ENCODE measurements at regions not wholly inside any gene's neighbourhood (a gene's known extent, or its start where the extent isn't known, plus 50 kb on each side); places are given as distances from the start of the nearest gene placed in this dataset.

DNA sequence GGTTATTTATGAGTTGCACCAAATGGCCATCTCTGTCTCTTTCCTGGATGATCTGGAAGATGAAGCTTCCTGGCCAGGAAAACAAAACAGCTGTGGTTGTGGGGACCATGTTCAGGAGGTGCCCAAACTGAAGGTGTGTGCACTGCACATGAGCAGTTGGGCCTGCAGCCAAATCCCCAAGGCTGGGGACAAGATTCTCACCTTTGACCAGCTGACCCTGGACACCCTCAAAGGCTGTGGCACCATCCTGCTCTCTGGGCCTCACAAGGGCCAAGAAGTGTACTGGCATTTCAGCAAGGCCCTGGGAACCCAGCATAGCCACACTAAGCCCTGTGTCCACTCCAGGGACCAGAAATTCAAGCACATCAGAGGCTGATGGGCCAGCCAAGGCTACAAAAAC lies 84.2 kb downstream of the KCNRG start:
- DNase-seq (ENCODE audit: low read depth in 4 of 4, low spot score in 3 of 4): no peak

DNA sequence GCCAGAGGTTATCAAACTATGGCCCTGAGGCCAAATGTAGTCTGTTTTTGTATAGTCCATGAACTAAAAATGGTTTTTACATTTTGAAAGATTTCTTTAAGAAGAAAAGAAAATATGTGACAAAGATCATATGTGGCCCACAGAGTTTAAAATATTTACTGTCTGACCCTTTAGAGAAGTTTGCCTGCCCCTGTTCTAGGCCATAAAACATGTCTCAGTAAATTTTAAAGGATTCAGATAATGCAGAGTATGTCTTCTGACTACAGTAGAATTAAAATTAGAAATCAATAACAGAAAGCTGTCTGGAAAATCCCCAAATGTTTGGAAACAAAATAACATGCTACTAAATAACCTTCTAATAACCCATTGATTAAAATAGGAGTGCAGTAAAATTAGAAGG lies 86.3 kb downstream of the KCNRG start:
- DNase-seq (ENCODE audit: low read depth in 4 of 4, low spot score in 3 of 4): no peak

DNA sequence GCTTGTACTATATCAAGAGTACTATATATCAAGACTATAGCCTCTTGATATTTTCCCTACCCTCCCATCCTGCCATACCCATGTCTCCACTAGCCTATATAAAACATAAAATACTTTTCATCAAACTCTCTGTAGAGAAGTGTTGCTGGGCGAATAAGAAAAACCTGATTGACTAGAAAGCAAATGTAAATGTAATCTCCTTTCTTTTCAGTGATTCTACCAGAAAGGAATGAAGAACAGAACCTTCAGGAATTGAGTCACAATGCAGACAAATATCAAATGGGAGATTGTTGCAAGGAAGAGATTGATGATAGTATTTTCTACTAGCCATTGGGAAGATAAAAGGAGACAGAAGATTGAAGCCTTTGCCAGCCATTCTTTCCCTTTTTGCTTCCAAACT lies 89.2 kb downstream of the KCNRG start:
- DNase-seq (ENCODE audit: low read depth in 4 of 4, low spot score in 3 of 4): no peak

GRCh38 chr13:50106559-50106958 lies 91.3 kb downstream of the KCNRG start:
- DNase-seq (ENCODE audit: low read depth in 4 of 4, low spot score in 3 of 4): no peak

DNA sequence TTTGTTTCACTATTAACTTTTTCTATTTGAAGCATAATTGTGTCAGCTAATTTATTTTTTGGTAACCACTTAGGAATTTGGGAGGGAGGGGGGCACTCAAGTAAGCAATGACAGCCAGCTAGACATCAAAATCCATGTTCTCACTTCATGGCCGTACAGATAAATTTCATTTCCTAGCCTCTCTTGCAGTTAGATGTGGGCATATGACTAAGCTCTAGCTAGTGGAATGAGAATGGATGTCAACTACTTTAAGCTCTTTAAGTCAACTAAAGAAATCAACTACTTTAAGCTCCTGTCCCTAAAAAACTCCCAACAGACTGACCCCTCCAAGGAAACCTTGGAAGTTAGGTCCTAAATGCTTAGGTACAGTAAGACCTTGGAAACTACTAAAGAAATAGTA lies 92.0 kb downstream of the KCNRG start:
- no peak for DNase-seq (ENCODE audit: low read depth in 4 of 4, low spot score in 3 of 4)

DNA sequence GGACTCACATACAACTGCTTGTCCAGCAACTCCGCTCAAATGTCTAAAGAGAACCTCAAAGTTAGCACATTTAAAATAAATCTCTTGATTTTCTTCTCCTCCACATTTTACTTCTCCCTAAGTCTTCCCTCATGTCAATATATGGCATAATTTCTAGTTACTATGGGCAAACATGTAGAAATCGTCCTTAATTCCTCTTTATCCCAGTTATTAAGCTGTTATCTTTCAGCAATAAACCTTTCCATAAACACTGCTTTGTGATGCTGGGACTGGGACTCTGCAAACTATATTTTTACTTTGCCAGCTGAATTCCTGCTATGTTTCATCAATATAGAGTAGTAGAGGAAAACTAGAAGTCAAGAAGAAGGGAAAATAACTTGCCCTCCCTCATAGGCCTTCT lies 99.7 kb downstream of the KCNRG start:
- DNase-seq (ENCODE audit: low read depth in 4 of 4, low spot score in 3 of 4): no peak

GRCh38 chr13:50115695-50116094 lies 100.5 kb downstream of the KCNRG start:
- no peak for DNase-seq (ENCODE audit: low read depth in 4 of 4, low spot score in 3 of 4)

DNA sequence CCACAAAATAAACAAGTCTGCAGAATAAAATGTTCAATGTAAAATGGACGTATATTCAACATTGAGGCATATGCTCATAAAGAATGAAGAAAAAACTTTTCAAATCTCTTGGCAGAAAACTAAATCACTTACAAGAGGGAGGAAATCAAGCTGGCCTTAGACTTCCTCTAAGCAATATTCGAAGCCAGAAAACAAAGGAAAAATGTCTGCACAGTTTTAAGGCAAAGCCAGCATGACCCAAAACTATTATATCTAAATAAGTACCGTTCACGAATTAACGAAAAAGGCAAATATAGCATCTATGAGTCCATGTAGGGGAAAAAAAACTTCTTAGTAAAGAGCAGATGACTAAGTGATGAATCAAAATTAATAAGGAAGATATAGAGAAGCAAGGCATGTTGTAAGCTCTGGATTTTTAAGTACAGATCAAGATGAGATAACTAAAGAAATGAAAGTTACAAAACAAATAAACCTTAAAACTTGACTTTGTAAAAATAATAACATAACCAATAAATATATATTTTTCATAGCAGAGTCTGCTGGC lies 101.3 kb downstream of the KCNRG start:
- DNase-seq (ENCODE audit: low read depth in 4 of 4, low spot score in 3 of 4): no peak

- DNase-seq (ENCODE audit: low read depth in 4 of 4, low spot score in 3 of 4): no peak
These were observed 104.3 kb downstream of the KCNRG start for GRCh38 chr13:50119591-50119990.

DNA sequence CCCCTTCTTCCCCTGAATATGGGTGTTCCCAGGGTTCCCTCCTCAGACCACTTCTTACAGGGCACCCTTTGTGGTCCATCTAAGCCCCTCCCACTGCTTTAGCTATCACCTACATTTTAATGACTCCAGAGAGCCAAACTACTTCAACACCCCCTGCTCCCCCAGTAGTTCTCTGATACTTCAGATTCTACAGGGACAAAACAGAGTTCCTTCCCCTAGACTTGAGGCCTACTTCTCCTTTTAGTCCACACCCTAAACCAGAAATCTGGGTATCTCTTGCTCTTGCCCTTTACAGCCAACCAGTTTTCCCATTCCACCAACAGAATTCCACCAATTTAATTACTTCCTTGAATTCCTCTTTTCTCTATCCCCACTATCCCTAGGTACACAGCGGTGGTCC lies 107.2 kb downstream of the KCNRG start:
- no peak for DNase-seq (ENCODE audit: low read depth in 4 of 4, low spot score in 3 of 4)

DNA sequence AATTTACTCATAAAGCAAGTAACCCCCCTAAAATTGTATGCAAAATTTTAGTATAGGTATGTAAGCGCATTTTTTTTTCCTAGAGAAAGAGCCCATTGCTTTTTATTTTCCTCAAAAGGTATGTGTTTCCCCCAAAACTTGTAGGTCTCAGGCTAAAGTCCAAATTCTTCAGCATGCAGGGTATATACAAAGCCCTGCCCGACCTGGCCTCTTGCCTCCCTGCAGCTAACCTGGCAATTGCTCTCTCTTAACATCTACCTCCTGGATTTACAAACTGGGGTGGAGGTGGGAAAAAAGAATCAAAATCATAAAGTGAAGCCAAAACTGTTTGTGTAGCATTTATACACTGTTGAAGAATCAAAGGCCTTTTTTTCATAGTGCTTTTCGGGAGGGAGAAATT lies 107.8 kb downstream of the KCNRG start:
- DNase-seq (ENCODE audit: low read depth in 4 of 4, low spot score in 3 of 4): no peak

- peak in 1 of 4 donors; percentile 45 for DNase-seq (ENCODE audit: low read depth in 4 of 4, low spot score in 3 of 4)
These were observed 108.2 kb downstream of the KCNRG start for GRCh38 chr13:50123515-50123861.

DNA sequence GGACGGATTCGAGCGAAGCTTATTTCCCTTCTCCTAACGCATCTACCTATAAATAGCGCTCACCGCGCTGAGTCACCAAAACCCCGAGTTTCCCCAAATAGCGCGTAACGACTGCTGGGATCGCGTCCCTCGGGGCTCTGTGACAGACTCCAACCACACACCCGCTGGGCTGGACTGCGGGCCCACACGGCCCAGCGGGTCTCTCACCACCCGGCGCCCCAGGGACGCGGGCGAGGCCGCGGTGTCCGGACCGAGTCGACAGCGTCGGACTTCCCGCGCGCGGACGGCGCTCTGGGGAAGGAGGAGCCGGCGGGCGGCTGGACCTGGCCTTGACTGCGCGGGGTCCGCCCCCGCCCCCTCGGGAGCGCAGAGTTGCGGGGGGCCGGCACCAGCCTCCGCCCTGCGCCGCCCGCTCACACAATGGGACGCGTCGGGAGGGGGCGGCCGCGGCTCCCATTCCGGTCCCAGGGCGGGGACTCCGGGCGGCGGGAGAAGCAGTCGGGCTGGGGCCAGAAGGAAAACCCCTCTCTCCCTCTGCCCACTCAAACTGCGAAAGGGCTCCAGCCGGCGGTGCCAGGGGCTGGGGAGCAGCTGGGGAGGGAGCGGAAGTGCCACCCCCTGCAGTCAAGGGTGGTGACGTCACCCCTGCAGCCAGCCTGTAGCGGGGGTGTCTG lies 108.8 kb downstream of the KCNRG start:
- DNase-seq (ENCODE audit: low read depth in 4 of 4, low spot score in 3 of 4): peak; percentile 81 to 89 (median 86)

GRCh38 chr13:50124536-50125303 lies 109.5 kb downstream of the KCNRG start:
- peak in 2 of 4 donors; percentile 38 to 52 for DNase-seq (ENCODE audit: low read depth in 4 of 4, low spot score in 3 of 4)

GRCh38 chr13:50125304-50125553 lies 110.0 kb downstream of the KCNRG start:
- no peak for DNase-seq (ENCODE audit: low read depth in 4 of 4, low spot score in 3 of 4)

GRCh38 chr13:50125554-50126262 lies 110.5 kb downstream of the KCNRG start:
- peak in 2 of 4 donors; percentile 50 to 76 for DNase-seq (ENCODE audit: low read depth in 4 of 4, low spot score in 3 of 4)

DNA sequence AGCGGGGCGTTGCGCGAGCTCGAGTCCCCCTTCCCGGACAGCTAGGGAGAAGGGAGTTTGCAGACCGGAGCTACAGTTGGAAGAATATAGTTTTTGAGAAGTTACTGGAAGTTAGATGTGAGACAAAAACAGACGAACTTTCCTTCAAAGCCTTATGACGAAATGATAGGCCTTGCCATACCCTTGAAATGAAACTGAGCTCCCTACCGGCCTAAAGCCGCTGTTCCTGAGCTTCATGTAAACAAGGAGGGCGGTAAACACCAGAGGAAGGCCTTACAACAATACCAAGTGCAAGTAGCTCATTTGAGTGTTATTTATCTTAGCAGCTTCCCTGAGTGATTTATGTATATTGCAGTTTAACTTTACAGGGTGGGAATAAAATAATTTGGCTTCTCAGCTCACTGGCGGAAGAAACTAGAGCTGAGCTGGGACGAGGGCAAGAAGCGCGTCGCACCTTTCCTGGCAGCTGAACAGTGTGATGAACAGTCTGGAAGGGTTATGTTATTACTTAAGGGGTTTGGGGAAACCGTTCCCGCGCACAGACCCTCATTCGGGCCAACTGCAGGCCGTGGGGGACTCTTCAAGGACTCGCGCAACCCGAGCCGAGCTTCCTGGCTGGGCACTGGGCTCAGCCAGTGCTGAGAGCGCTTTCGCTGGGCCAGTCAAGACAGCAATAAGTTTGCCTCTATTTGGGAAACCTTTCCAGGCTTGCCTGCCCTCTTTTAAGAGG lies 111.2 kb downstream of the KCNRG start:
- peak in 2 of 4 donors; percentile 41 to 60 for DNase-seq (ENCODE audit: low read depth in 4 of 4, low spot score in 3 of 4)

DNA sequence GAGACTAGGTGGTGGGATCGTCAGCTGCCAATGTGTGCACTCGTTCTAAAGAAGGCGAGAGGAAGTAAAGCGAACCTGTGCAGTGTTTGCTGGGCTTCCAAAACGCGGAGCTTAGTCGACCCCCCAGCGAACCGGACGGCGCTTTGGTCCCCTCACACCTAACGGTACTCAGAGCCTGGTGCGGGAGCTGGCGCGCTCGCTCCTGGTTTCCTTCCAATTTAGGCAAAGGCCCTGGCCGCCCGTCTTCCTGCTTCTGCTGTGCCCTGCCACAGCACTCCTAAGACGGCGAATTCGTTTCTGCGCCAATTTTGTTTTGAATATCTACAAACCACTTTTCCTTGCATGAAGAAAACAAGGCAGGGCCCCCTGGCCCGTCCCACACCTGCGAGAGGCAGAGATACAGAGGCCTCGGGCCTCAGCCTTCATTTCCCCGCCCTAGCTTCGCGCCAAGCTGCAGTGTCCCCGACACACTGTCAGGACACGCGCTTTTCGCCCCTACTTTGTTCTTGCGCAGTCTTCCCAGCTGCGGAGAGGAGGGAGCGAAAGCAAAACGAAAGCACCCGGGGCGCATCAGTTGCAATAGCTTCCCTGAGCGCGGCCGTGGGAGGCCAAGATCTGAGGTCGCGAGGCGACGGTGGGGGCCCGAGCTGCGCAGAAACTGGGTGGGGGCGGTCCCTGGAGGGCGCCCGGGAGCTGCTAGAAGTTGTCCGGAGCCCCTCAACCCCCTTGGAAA lies 111.9 kb downstream of the KCNRG start:
- peak in 2 of 4 donors; percentile 22 to 38 for DNase-seq (ENCODE audit: low read depth in 4 of 4, low spot score in 3 of 4)

DNA sequence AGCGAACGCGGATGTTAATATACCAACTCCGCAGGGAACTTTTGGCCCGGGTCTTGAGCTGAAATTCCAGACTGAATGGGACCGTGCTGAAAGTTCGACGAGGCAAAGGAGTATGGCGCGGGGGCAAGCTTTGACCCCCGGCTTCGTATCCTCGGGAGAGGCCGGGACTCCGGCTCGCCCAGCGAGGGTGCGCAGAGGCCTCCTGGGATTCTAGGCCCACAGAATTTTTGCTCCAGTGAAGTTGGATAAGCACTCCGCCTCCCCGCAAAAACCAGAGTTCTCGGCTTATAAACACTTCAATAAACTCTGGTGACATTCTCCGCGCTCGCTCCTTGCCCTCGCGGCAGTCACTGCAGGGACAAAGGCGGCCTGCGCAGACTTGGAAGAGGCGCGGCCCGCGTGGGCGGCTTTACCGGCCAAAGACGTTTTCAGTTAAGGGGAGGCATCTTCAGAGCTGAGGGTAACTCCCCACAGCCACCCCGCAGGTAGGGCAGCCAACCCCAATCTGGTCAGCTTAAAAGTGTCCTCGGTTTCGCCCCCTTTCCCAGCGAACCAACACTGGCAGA lies 112.6 kb downstream of the KCNRG start:
- peak in 1 of 4 donors; percentile 20 for DNase-seq (ENCODE audit: low read depth in 4 of 4, low spot score in 3 of 4)

DNA sequence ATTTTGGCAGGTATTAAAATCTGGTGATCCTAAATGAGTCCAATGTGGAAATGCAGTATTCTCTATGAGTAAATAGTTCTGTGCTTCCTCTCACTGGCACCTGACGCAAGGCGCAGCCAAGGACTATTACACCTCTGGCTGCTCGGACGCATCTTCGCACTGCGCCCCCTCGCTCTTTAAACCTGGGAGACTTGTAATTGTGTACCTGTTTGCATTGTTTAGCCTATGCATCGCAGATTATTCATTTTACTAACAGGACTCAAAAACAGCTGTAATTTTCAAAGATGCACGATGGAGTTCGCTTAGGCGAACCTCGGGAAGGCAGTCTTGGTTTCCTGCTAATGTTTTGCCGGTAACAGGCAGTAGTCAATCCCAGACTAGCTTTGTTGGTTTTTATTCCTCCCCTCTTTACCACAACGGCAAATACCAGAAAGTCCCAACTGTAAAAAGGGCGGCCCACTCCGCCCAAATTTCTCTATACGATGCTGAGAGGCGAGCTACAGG lies 113.2 kb downstream of the KCNRG start:
- peak in 1 of 4 donors; percentile 8 for DNase-seq (ENCODE audit: low read depth in 4 of 4, low spot score in 3 of 4)

Measured in left renal pelvis (tissue), 4 donors.